ENCODE measurements at regions not wholly inside any gene's neighbourhood (a gene's known extent, or its start where the extent isn't known, plus 50 kb on each side); places are given as distances from the start of the nearest gene placed in this dataset.

DNA sequence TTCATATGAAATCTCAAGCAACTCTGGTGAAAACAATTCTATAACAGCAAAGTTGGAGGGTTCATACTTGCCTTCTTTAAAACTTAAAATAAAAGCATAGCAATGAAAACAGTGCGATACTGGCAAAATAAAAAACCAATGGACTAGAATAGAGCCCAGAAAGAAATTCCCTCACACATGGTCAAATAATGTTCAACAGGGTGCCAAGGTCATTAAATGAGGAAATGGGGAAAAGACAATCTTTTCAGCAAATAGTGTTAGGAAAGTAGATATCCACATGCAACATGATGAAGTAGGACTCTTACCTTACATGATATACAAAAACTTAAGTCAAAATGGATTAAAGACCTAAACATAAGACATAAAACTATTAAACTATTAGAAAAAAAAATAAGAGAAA is 970.2 kb upstream of the AGA start:
- TF ChIP-seq, protein P1, sequence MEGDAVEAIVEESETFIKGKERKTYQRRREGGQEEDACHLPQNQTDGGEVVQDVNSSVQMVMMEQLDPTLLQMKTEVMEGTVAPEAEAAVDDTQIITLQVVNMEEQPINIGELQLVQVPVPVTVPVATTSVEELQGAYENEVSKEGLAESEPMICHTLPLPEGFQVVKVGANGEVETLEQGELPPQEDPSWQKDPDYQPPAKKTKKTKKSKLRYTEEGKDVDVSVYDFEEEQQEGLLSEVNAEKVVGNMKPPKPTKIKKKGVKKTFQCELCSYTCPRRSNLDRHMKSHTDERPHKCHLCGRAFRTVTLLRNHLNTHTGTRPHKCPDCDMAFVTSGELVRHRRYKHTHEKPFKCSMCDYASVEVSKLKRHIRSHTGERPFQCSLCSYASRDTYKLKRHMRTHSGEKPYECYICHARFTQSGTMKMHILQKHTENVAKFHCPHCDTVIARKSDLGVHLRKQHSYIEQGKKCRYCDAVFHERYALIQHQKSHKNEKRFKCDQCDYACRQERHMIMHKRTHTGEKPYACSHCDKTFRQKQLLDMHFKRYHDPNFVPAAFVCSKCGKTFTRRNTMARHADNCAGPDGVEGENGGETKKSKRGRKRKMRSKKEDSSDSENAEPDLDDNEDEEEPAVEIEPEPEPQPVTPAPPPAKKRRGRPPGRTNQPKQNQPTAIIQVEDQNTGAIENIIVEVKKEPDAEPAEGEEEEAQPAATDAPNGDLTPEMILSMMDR (IDR thresholded peaks at IDR 0.05), result no peak
- no peak for TF ChIP-seq POLR2AphosphoS5 (IDR thresholded peaks at IDR 0.05)
